ENCODE measurements at regions not wholly inside any gene's neighbourhood (a gene's known extent, or its start where the extent isn't known, plus 50 kb on each side); places are given as distances from the start of the nearest gene placed in this dataset.

GRCh38 chr4:157996061-157997028 is 176.5 kb downstream of the GASK1B start:
- Mint-ChIP-seq H3K36me3 (ENCODE audit: low read depth) (no peaks in the 10 kb centered on the region), H3K9me3 (no peaks in the 10 kb centered on the region), H3K27me3 (ENCODE audit: insufficient read depth, low read depth, poor library complexity) (no peaks in the 10 kb centered on the region), H3K4me3 (no peak overlapping the region), H3K27ac (0 out of 2 replicates have a peak overlapping the region, but pooled peaks have one; percentile 2), H3K4me1 (peaks cover 2% of the 10 kb centered on the region; the same call in 1 of the 3 replicates)
- H3F3A ChIP-seq (replicated peaks; ENCODE audit: low read depth), result no peaks in the 10 kb centered on the region
- DNase-seq (ENCODE audit: low spot score), result no peak
- no peaks in the 10 kb centered on the region for H3K27me3 ChIP-seq (ENCODE audit: insufficient read depth)
- H3K79me2 ChIP-seq (replicated peaks; ENCODE audit: insufficient read depth), result no peaks in the 10 kb centered on the region
- H3K9me2 ChIP-seq (ENCODE audit: insufficient read depth), result no peaks in the 10 kb centered on the region
- no peak overlapping the region for H3K4me3 ChIP-seq
- H3K4me2 ChIP-seq, result no peak overlapping the region
- TF ChIP-seq POLR2AphosphoS5 (IDR thresholded peaks at IDR 0.05; ENCODE audit: low read depth), result no peak
- no peaks in the 10 kb centered on the region for H4K20me1 ChIP-seq (replicated peaks; ENCODE audit: insufficient read depth)
- H2AFZ ChIP-seq, result no peak overlapping the region
- H3K4me1 ChIP-seq (ENCODE audit: insufficient read depth), result no peaks in the 10 kb centered on the region
- no peaks in the 10 kb centered on the region for H3K36me3 ChIP-seq (ENCODE audit: insufficient read depth)
- no peak overlapping the region for H3K27ac ChIP-seq (ENCODE audit: low read depth)
- no peak for ATAC-seq

GRCh38 chr4:157994863-157995262 is 178.0 kb downstream of the GASK1B start:
- ATAC-seq (no peak), DNase-seq (ENCODE audit: low spot score) (no peak)
- Mint-ChIP-seq H3K4me3 (no peak overlapping the region), H3K27ac (no peak overlapping the region; the same call in 1 of the 2 replicates), H3K27me3 (ENCODE audit: insufficient read depth, low read depth, poor library complexity) (no peaks in the 10 kb centered on the region), H3K36me3 (ENCODE audit: low read depth) (no peaks in the 10 kb centered on the region), H3K4me1 (peaks cover 2% of the 10 kb centered on the region; the same call in 1 of the 3 replicates), H3K9me3 (no peaks in the 10 kb centered on the region)
- no peak for TF ChIP-seq REST (IDR thresholded peaks at IDR 0.05; ENCODE audit: unreplicated experiment)
- no peak for TF ChIP-seq ZNF462 (CRISPR knock-in tag; IDR thresholded peaks at IDR 0.05)
- no peak for TF ChIP-seq NANOG (IDR thresholded peaks at IDR 0.05; ENCODE audit: borderline replicate concordance)
- no peak for TF ChIP-seq CREB1 (CRISPR knock-in tag; IDR thresholded peaks at IDR 0.05; ENCODE audit: low read depth)
- no peak for TF ChIP-seq CTCF (conservative IDR thresholded peaks at IDR 0.05; ENCODE audit: low read depth in 2 of 2)
- no peak for TF ChIP-seq STAT1 (IDR thresholded peaks at IDR 0.05; ENCODE audit: unreplicated experiment)
- TF ChIP-seq JUNB (IDR thresholded peaks at IDR 0.05; ENCODE audit: unreplicated experiment), result no peak
- TF ChIP-seq ZNF331 (CRISPR knock-in tag; IDR thresholded peaks at IDR 0.05; ENCODE audit: low read depth), result no peak
- Histone ChIP-seq H3K27me3 (ENCODE audit: insufficient read depth) (no peaks in the 10 kb centered on the region), H3K79me2 (replicated peaks; ENCODE audit: insufficient read depth) (no peaks in the 10 kb centered on the region), H4K20me1 (replicated peaks; ENCODE audit: insufficient read depth) (no peaks in the 10 kb centered on the region), H3F3A (replicated peaks; ENCODE audit: low read depth) (no peaks in the 10 kb centered on the region), H3K4me2 (no peak overlapping the region), H3K4me3 (no peak overlapping the region), H3K9me2 (ENCODE audit: insufficient read depth) (no peaks in the 10 kb centered on the region), H3K36me3 (ENCODE audit: insufficient read depth) (no peaks in the 10 kb centered on the region), H3K27ac (ENCODE audit: low read depth) (no peak overlapping the region), H3K4me1 (ENCODE audit: insufficient read depth) (no peaks in the 10 kb centered on the region), H2AFZ (no peak overlapping the region)
